ENCODE measurements at regions not wholly inside any gene's neighbourhood (a gene's known extent, or its start where the extent isn't known, plus 50 kb on each side); places are given as distances from the start of the nearest gene placed in this dataset.
"Not testable (repeated sequence)": the region's sequence is repeated elsewhere in the genome, so short reads cannot be mapped to it uniquely, and the experiment has no call there.

GRCh38 chr2:105671156-105671555 lies 73.6 kb upstream of the NCK2 start:
- DNase-seq (no peak), ATAC-seq (replicated peaks in 1 of 2) (no peak)
- Mint-ChIP-seq H3K36me3 (ENCODE audit: insufficient read depth in 2 of 2) (peaks cover 7 to 11% of the 10 kb centered on the region in 2 donors), H3K4me1 (ENCODE audit: low read depth) (peaks cover 21% of the 10 kb centered on the region), H3K27me3 (ENCODE audit: low read depth) (no peaks in the 10 kb centered on the region), H3K27ac (no peak overlapping the region), H3K9me3 (peaks cover 4 to 9% of the 10 kb centered on the region in 2 donors), H3K4me3 (no peak overlapping the region)

GRCh38 chr2:105669384-105669891 lies 75.3 kb upstream of the NCK2 start:
- DNase-seq, result no peak
- H3K9me3 Mint-ChIP-seq, result peaks cover 9 to 17% of the 10 kb centered on the region in 2 donors
- H3K27me3 Mint-ChIP-seq (ENCODE audit: low read depth), result no peaks in the 10 kb centered on the region
- H3K4me1 Mint-ChIP-seq (ENCODE audit: low read depth), result peaks cover 3% of the 10 kb centered on the region
- no peak for ATAC-seq (replicated peaks in 1 of 2)
- no peak overlapping the region for H3K27ac Mint-ChIP-seq
- no peak overlapping the region for H3K4me3 Mint-ChIP-seq
- H3K36me3 Mint-ChIP-seq (ENCODE audit: insufficient read depth in 2 of 2), result peaks cover 13 to 17% of the 10 kb centered on the region in 2 donors

GRCh38 chr2:105665480-105665879 lies 79.2 kb upstream of the NCK2 start:
- no peak overlapping the region for H3K4me3 Mint-ChIP-seq
- DNase-seq (no peak), ATAC-seq (replicated peaks in 1 of 2) (no peak)
- H3K27ac Mint-ChIP-seq, result no peak overlapping the region
- H3K4me1 Mint-ChIP-seq (ENCODE audit: low read depth), result no peaks in the 10 kb centered on the region
- no peaks in the 10 kb centered on the region for H3K27me3 Mint-ChIP-seq (ENCODE audit: low read depth)
- H3K36me3 Mint-ChIP-seq (ENCODE audit: insufficient read depth in 2 of 2), result peaks cover 13 to 18% of the 10 kb centered on the region in 2 donors
- peaks cover 8 to 17% of the 10 kb centered on the region in 2 donors for H3K9me3 Mint-ChIP-seq

DNA sequence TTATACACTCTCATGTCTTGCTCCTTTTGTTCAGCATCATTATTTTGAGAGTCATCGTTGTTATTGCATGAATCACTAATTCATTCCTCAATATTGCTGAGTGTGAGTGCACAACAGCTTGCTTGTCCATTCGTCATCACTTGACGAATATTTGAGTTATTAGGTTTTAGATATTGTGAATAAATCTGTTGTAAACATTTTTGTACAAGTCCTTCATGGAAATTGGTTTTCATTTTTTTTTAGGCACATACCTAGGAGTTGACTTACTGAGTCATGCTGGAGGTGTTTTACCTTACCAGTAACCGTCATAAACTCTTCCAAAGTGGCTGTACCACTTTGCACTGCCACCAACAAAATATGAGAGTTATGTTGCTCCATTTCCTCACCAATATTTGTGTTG lies 84.2 kb upstream of the NCK2 start:
- H3K4me1 Mint-ChIP-seq (ENCODE audit: low read depth), result no peaks in the 10 kb centered on the region
- no peaks in the 10 kb centered on the region for H3K27me3 Mint-ChIP-seq (ENCODE audit: low read depth)
- H3K27ac Mint-ChIP-seq, result no peak overlapping the region
- ATAC-seq (replicated peaks in 1 of 2), result no peak
- no peak for DNase-seq
- peaks cover 5 to 6% of the 10 kb centered on the region in 2 donors for H3K9me3 Mint-ChIP-seq
- H3K4me3 Mint-ChIP-seq, result no peak overlapping the region
- H3K36me3 Mint-ChIP-seq (ENCODE audit: insufficient read depth in 2 of 2), result peaks cover 7 to 8% of the 10 kb centered on the region in 2 donors

DNA sequence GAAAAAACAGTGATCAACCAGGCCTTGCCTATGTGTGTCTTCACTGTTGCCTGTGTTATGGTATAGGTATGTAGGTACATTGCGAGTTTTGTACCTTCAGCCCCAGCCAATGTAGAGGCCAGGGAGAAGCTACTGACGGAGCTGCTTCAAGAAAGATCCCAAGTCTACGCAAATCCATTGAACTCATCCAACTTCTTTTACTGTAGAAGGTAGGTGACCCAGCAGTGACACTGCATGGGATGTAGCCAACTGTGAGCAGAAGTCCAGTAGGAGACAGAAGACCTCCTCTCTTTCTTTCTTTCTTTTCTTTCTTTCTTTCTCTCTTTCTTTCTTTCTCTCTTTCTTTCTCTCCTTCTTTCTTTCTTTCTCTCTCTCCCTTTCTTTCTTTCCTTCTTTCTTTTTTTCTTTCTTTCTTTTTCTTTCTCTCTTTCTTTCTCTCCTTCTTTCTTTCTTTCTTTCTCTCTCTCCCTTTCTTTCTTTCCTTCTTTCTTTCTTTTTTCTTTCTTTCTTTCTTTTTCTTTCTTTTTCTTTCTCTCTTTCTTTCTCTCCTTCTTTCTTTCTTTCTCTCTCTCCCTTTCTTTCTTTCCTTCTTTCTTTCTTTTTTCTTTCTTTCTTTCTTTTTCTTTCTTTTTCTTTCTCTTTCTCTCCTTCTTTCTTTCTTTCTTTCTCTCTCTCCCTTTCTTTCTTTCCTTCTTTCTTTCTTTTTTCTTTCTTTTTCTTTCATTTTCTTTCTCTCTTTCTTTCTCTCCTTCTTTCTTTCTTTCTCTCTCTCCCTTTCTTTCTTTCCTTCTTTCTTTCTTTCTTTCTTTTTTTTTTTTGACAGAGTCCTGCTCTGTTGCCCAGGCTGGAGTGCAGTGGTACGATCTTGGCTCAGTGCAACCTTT lies 88.7 kb upstream of the NCK2 start:
- H3K4me3 Mint-ChIP-seq; H3K27ac Mint-ChIP-seq; DNase-seq; H3K9me3 Mint-ChIP-seq; H3K36me3 Mint-ChIP-seq (ENCODE audit: insufficient read depth in 2 of 2); ATAC-seq (replicated peaks in 1 of 2); H3K27me3 Mint-ChIP-seq (ENCODE audit: low read depth): not testable (repeated sequence)
- H3K4me1 Mint-ChIP-seq (ENCODE audit: low read depth), result peaks cover 29% of the 10 kb centered on the region

DNA sequence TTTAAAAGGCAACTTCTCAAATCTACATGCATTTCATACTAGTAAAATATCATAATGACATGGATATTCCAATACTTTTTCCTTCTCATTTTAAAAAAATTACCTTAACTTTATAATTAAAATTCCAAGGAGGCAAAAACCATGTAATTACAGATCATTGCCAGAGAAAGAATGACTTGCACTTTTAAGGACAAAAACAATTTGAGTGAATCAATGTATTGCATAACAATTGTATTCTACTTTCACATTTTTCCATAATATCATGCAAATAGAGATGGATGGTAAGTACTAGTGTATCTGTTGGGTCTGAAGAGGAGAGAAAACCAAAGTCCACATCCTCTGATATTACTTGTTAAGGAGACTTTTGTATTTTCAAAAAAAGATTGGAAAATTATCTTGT lies 89.5 kb upstream of the NCK2 start:
- no peak for ATAC-seq (replicated peaks in 1 of 2)
- H3K27me3 Mint-ChIP-seq (ENCODE audit: low read depth), result no peaks in the 10 kb centered on the region
- H3K4me3 Mint-ChIP-seq, result no peak overlapping the region
- H3K36me3 Mint-ChIP-seq (ENCODE audit: insufficient read depth in 2 of 2), result peaks cover 1 to 2% of the 10 kb centered on the region in 2 donors
- peaks cover 36% of the 10 kb centered on the region for H3K4me1 Mint-ChIP-seq (ENCODE audit: low read depth)
- no peak for DNase-seq
- no peak overlapping the region for H3K27ac Mint-ChIP-seq
- peaks cover 0 to 1% of the 10 kb centered on the region in 2 donors for H3K9me3 Mint-ChIP-seq

DNA sequence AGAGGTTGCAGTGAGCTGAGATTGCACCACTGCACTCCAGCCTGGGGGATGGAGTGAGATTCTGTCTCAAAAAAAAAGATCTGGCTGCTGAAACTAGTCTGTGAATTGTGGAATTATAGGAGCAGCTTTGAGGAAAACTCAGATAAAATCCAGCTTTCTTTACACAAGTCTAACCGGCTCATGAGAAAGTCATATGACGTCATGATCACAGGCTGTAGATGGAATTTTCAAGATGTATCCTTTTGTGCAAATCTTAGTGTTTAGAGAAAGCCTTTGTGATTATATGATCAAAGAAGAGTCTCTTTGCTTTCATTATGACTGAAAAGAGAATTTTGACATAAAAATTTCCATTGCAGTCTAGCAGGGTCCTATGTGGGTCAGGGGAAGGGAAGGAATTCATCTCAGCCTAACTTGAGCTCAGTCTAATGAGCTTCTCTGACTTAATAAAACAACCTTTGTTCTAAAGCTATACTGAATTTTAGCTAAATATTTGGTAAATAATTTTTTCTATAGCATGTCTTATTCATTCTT lies 90.2 kb upstream of the NCK2 start:
- H3K27me3 Mint-ChIP-seq (ENCODE audit: low read depth), result no peaks in the 10 kb centered on the region
- peak; percentile 54 to 58 for ATAC-seq (replicated peaks in 1 of 2)
- peaks cover 1 to 2% of the 10 kb centered on the region in 2 donors for H3K36me3 Mint-ChIP-seq (ENCODE audit: insufficient read depth in 2 of 2)
- peaks cover 38% of the 10 kb centered on the region for H3K4me1 Mint-ChIP-seq (ENCODE audit: low read depth)
- H3K27ac Mint-ChIP-seq, result no peak overlapping the region
- H3K9me3 Mint-ChIP-seq, result peaks cover 0 to 1% of the 10 kb centered on the region in 2 donors
- DNase-seq, result no peak
- H3K4me3 Mint-ChIP-seq, result no peak overlapping the region

DNA sequence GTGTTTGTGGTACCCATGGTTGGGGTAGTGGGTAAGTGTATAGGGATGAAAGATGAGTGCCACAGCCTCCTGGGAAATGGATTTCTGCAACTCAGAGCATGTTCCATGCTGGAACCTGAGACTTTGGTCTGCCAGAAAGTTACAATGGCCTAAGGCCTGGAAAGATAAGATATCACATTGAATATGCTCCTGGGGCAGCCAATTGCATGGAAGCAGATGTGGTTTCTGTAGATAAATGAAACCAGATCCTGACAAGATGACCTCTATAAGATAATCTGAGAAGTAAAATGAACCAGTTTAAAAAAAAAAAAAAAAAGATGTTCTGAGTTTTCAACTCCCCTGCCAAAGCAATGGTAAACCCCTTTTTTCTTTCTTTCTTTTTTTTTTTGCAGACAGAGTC lies 91.4 kb upstream of the NCK2 start:
- H3K27me3 Mint-ChIP-seq (ENCODE audit: low read depth), result no peaks in the 10 kb centered on the region
- peaks cover 0 to 1% of the 10 kb centered on the region in 2 donors for H3K9me3 Mint-ChIP-seq
- ATAC-seq (replicated peaks in 1 of 2) (no peak), DNase-seq (no peak)
- H3K27ac Mint-ChIP-seq, result no peak overlapping the region
- peaks cover 38% of the 10 kb centered on the region for H3K4me1 Mint-ChIP-seq (ENCODE audit: low read depth)
- H3K4me3 Mint-ChIP-seq, result no peak overlapping the region
- H3K36me3 Mint-ChIP-seq (ENCODE audit: insufficient read depth in 2 of 2), result peaks cover 1 to 2% of the 10 kb centered on the region in 2 donors

GRCh38 chr2:105652014-105652796 lies 92.5 kb upstream of the NCK2 start:
- H3K4me3 Mint-ChIP-seq, result no peak overlapping the region
- ATAC-seq (replicated peaks in 1 of 2), result no peak
- H3K27ac Mint-ChIP-seq, result no peak overlapping the region
- peaks cover 38% of the 10 kb centered on the region for H3K4me1 Mint-ChIP-seq (ENCODE audit: low read depth)
- H3K27me3 Mint-ChIP-seq (ENCODE audit: low read depth), result no peaks in the 10 kb centered on the region
- no peak for DNase-seq
- peaks cover 0 to 1% of the 10 kb centered on the region in 2 donors for H3K9me3 Mint-ChIP-seq
- H3K36me3 Mint-ChIP-seq (ENCODE audit: insufficient read depth in 2 of 2), result peaks cover 0 to 2% of the 10 kb centered on the region in 2 donors

- Mint-ChIP-seq H3K4me3 (no peak overlapping the region), H3K4me1 (ENCODE audit: low read depth) (peaks cover 36% of the 10 kb centered on the region), H3K9me3 (no peaks in the 10 kb centered on the region), H3K27ac (no peak overlapping the region), H3K36me3 (ENCODE audit: insufficient read depth in 2 of 2) (no peaks in the 10 kb centered on the region), H3K27me3 (ENCODE audit: low read depth) (no peaks in the 10 kb centered on the region)
- no peak for DNase-seq
- ATAC-seq (replicated peaks in 1 of 2), result no peak
Measured at GRCh38 chr2:105649534-105649933, 95.2 kb upstream of the NCK2 start.

DNA sequence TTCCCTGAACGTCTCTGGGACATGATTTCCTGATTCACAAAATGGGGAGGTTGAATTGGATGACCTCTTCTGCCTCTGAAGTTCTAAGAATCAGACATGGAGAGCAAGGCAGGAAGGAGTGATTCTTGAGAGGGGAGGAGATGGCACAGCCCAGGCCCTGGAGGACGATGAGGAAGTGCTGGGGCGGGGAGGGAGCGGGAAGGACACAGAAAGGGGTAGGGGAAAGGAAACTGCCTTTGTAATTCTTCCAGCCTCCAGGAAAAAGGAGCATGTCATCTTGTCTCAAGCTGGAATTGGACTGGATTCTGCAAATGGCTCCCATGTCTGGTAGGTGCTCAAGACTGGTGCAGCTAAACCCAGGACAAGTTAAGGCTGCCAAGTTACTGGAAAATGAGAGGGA lies 97.0 kb upstream of the NCK2 start:
- no peak for ATAC-seq (replicated peaks in 1 of 2)
- no peaks in the 10 kb centered on the region for H3K9me3 Mint-ChIP-seq
- DNase-seq, result no peak
- peaks cover 27% of the 10 kb centered on the region for H3K4me1 Mint-ChIP-seq (ENCODE audit: low read depth)
- no peaks in the 10 kb centered on the region for H3K27me3 Mint-ChIP-seq (ENCODE audit: low read depth)
- H3K36me3 Mint-ChIP-seq (ENCODE audit: insufficient read depth in 2 of 2), result no peaks in the 10 kb centered on the region
- no peak overlapping the region for H3K4me3 Mint-ChIP-seq
- H3K27ac Mint-ChIP-seq, result no peak overlapping the region

DNA sequence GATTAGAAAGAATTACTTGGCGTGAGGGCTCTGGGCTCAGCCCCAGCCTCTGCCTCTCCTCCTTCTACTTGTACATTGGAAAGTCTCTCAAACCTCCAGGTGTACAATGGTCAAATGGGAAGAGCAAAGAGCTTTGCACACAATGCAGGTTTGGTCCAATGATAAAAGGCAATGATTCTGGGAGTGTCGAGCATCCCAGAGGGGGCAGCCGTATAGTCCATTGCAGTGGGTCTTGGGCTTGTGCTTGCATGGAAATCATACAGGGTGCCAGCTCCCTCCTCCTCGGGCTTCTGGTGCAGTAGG lies 98.0 kb upstream of the NCK2 start:
- peaks cover 16% of the 10 kb centered on the region for H3K4me1 Mint-ChIP-seq (ENCODE audit: low read depth)
- no peaks in the 10 kb centered on the region for H3K36me3 Mint-ChIP-seq (ENCODE audit: insufficient read depth in 2 of 2)
- H3K4me3 Mint-ChIP-seq, result no peak overlapping the region
- no peaks in the 10 kb centered on the region for H3K27me3 Mint-ChIP-seq (ENCODE audit: low read depth)
- no peak overlapping the region for H3K27ac Mint-ChIP-seq
- ATAC-seq (replicated peaks in 1 of 2) (no peak), DNase-seq (no peak)
- no peaks in the 10 kb centered on the region for H3K9me3 Mint-ChIP-seq

Data from activated T-cell treated with anti-CD3 and anti-CD28 coated beads, Interleukin-2, amount 50 U/mL, for 72 hours (primary cell).